ENCODE measurements at regions not wholly inside any gene's neighbourhood (a gene's known extent, or its start where the extent isn't known, plus 50 kb on each side); places are given as distances from the start of the nearest gene placed in this dataset.

- H3K27ac ChIP-seq (ENCODE audit: low read depth, low read length) = no peak overlapping the region
- peaks cover 13% of the 10 kb centered on the region for H3K4me1 ChIP-seq (ENCODE audit: insufficient read depth, low read length)
- no peaks in the 10 kb centered on the region for H3K9me3 ChIP-seq (ENCODE audit: insufficient read depth, low read depth, low read length)
- H3K27me3 ChIP-seq (ENCODE audit: insufficient read depth, low read length) = no peaks in the 10 kb centered on the region
- no peak overlapping the region for H3K4me3 ChIP-seq (ENCODE audit: low read length)
- H3K36me3 ChIP-seq (ENCODE audit: insufficient read depth, low read length) = no peaks in the 10 kb centered on the region
- WGBS = 93% methylated on average over 5 of the region's 5 CpGs
- no peak overlapping the region for H3K9ac ChIP-seq (ENCODE audit: low read depth, low read length)
Observed at GRCh38 chr6:19303383-19303782, 533.8 kb upstream of the ID4 start.

DNA sequence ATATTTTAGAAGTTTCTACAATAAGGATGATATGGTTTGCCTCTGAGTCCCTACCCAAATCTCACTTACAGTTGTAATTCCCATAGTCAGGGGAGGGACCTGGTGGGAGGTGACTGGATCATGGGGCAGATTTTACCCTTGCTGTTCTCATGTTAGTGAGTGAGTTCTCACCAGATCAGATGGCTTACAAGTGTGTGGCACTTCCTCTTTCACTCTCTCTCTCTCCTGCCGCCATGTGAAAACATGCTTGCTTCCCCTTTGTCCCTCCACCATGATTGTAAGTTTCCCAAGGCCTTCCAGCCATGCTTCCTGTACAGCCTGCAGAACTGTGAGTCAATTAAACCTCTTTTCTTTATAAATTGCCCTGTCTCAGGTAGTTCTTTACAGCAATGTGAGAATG is 527.5 kb upstream of the ID4 start:
- Histone ChIP-seq H3K9ac (ENCODE audit: low read depth, low read length) (no peak overlapping the region), H3K27me3 (ENCODE audit: insufficient read depth, low read length) (peaks cover 19% of the 10 kb centered on the region; the same call in 1 of the 2 replicates)

GRCh38 chr6:19311786-19312185 is 525.4 kb upstream of the ID4 start:
- 7% methylated on average over 3 of the region's 3 CpGs for WGBS
- peaks cover 20% of the 10 kb centered on the region for H3K4me1 ChIP-seq (ENCODE audit: insufficient read depth, low read length)
- H3K36me3 ChIP-seq (ENCODE audit: insufficient read depth, low read length) = no peaks in the 10 kb centered on the region
- H3K27ac ChIP-seq (ENCODE audit: low read depth, low read length) = peak overlapping the region; percentile 83
- no peaks in the 10 kb centered on the region; the same call in 1 of the 2 replicates for H3K9me3 ChIP-seq (ENCODE audit: insufficient read depth, low read depth, low read length)
- H3K9ac ChIP-seq (ENCODE audit: low read depth, low read length) = peak overlapping the region; percentile 45; the same call in 1 of the 2 replicates
- peaks cover 29% of the 10 kb centered on the region; the same call in 1 of the 2 replicates for H3K27me3 ChIP-seq (ENCODE audit: insufficient read depth, low read length)
- peak overlapping the region; percentile 34 for H3K4me3 ChIP-seq (ENCODE audit: low read length)

More for the DNA sequence above, 527.5 kb upstream of the ID4 start:
- Histone ChIP-seq H3K4me1 (ENCODE audit: insufficient read depth, low read length) (peaks cover 20% of the 10 kb centered on the region), H3K4me3 (ENCODE audit: low read length) (no peak overlapping the region), H3K9me3 (ENCODE audit: insufficient read depth, low read depth, low read length) (no peaks in the 10 kb centered on the region; the same call in 1 of the 2 replicates), H3K27ac (ENCODE audit: low read depth, low read length) (no peak overlapping the region), H3K36me3 (ENCODE audit: insufficient read depth, low read length) (no peaks in the 10 kb centered on the region)
- WGBS = 90% methylated on average over 1 of the region's 1 CpG

- H3K27ac ChIP-seq (ENCODE audit: low read depth, low read length) = peak overlapping the region; percentile 83
- H3K9ac ChIP-seq (ENCODE audit: low read depth, low read length) = peak overlapping the region; percentile 45; the same call in 1 of the 2 replicates
- WGBS = 0% methylated on average over 5 of the region's 5 CpGs
- no peaks in the 10 kb centered on the region; the same call in 1 of the 2 replicates for H3K9me3 ChIP-seq (ENCODE audit: insufficient read depth, low read depth, low read length)
- peaks cover 29% of the 10 kb centered on the region; the same call in 1 of the 2 replicates for H3K27me3 ChIP-seq (ENCODE audit: insufficient read depth, low read length)
- H3K4me1 ChIP-seq (ENCODE audit: insufficient read depth, low read length) = peaks cover 20% of the 10 kb centered on the region
- peak overlapping the region; percentile 34 for H3K4me3 ChIP-seq (ENCODE audit: low read length)
- no peaks in the 10 kb centered on the region for H3K36me3 ChIP-seq (ENCODE audit: insufficient read depth, low read length)
Observed at GRCh38 chr6:19312241-19312978, 524.8 kb upstream of the ID4 start.

DNA sequence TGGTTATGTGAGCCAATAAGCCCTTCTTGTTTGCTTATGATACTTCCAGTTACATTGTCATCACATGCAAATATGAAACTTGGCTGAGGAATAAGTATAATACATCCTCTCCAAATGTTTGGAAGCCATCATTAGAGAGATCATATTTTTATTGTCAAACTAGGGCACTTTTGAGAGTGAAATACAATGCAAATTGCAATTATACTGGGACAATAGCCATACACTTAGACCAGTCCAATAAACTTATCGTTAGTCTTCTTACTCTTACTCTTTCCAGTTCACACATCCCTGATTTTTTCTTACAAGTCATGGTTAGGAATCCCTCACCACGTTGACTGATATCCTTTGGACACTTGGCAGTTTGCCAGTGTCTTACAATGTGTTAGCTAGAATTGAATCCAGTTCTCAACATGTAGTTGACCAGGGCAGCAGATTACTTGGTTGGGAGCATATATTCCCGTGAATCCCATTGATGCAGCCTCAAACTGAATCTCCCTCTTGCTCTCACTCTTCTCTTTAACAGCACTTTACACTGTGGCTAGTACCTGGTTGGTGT is 519.7 kb upstream of the ID4 start:
- no peaks in the 10 kb centered on the region for H3K9me3 ChIP-seq (ENCODE audit: insufficient read depth, low read depth, low read length)
- no peaks in the 10 kb centered on the region for H3K36me3 ChIP-seq (ENCODE audit: insufficient read depth, low read length)
- WGBS = 89% methylated on average over 3 of the region's 3 CpGs
- no peak overlapping the region for H3K9ac ChIP-seq (ENCODE audit: low read depth, low read length)
- H3K4me3 ChIP-seq (ENCODE audit: low read length) = no peak overlapping the region
- H3K4me1 ChIP-seq (ENCODE audit: insufficient read depth, low read length) = peaks cover 7% of the 10 kb centered on the region; the same call in 1 of the 2 replicates
- H3K27ac ChIP-seq (ENCODE audit: low read depth, low read length) = no peak overlapping the region
- peaks cover 21% of the 10 kb centered on the region; the same call in 1 of the 2 replicates for H3K27me3 ChIP-seq (ENCODE audit: insufficient read depth, low read length)

DNA sequence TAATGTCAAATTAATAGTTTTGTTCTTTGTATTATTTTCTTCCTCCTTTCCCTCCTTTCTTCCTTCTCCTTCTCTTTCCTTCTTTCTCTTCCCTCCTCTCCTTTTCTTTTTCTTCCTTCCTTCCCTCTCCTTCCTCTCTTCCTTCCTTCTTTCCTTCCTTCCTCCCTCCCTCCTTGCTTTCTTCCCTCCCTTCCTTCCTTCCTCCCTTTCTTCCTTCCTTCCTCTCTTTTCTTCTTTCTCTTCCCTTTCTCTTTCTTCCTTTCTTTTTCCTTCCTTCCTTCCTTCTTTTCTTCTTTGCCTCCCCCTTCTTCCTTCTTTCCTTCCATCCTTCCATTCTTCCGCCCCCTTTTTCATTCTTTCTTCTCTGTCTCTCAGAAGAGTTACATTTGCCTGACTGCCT is 518.2 kb upstream of the ID4 start:
- H3K4me1 ChIP-seq (ENCODE audit: insufficient read depth, low read length) = peaks cover 2% of the 10 kb centered on the region; the same call in 1 of the 2 replicates
- H3K4me3 ChIP-seq (ENCODE audit: low read length) = no peak overlapping the region
- no peak overlapping the region for H3K9ac ChIP-seq (ENCODE audit: low read depth, low read length)
- H3K9me3 ChIP-seq (ENCODE audit: insufficient read depth, low read depth, low read length) = no peaks in the 10 kb centered on the region
- 89% methylated on average over 1 of the region's 1 CpG for WGBS
- H3K27ac ChIP-seq (ENCODE audit: low read depth, low read length) = no peak overlapping the region
- H3K27me3 ChIP-seq (ENCODE audit: insufficient read depth, low read length) = peaks cover 16% of the 10 kb centered on the region; the same call in 1 of the 2 replicates
- H3K36me3 ChIP-seq (ENCODE audit: insufficient read depth, low read length) = no peaks in the 10 kb centered on the region

- H3K4me3 ChIP-seq (ENCODE audit: low read length) = no peak overlapping the region
- H3K9ac ChIP-seq (ENCODE audit: low read depth, low read length) = no peak overlapping the region
- H3K27me3 ChIP-seq (ENCODE audit: insufficient read depth, low read length) = peaks cover 4% of the 10 kb centered on the region; the same call in 1 of the 2 replicates
- no peaks in the 10 kb centered on the region for H3K9me3 ChIP-seq (ENCODE audit: insufficient read depth, low read depth, low read length)
- H3K27ac ChIP-seq (ENCODE audit: low read depth, low read length) = no peak overlapping the region
- H3K4me1 ChIP-seq (ENCODE audit: insufficient read depth, low read length) = peaks cover 2% of the 10 kb centered on the region; the same call in 1 of the 2 replicates
- no peaks in the 10 kb centered on the region for H3K36me3 ChIP-seq (ENCODE audit: insufficient read depth, low read length)
- 72% methylated on average over 3 of the region's 3 CpGs for WGBS
Observed at GRCh38 chr6:19320111-19320581, 517.0 kb upstream of the ID4 start.

- Histone ChIP-seq H3K27me3 (ENCODE audit: insufficient read depth, low read length) (peaks cover 4% of the 10 kb centered on the region; the same call in 1 of the 2 replicates), H3K4me1 (ENCODE audit: insufficient read depth, low read length) (peaks cover 19% of the 10 kb centered on the region), H3K27ac (ENCODE audit: low read depth, low read length) (no peak overlapping the region), H3K9me3 (ENCODE audit: insufficient read depth, low read depth, low read length) (no peaks in the 10 kb centered on the region), H3K4me3 (ENCODE audit: low read length) (no peak overlapping the region), H3K9ac (ENCODE audit: low read depth, low read length) (no peak overlapping the region), H3K36me3 (ENCODE audit: insufficient read depth, low read length) (no peaks in the 10 kb centered on the region)
- 100% methylated on average over 5 of the region's 5 CpGs for WGBS
Observed at GRCh38 chr6:19322691-19323485, 514.3 kb upstream of the ID4 start.

DNA sequence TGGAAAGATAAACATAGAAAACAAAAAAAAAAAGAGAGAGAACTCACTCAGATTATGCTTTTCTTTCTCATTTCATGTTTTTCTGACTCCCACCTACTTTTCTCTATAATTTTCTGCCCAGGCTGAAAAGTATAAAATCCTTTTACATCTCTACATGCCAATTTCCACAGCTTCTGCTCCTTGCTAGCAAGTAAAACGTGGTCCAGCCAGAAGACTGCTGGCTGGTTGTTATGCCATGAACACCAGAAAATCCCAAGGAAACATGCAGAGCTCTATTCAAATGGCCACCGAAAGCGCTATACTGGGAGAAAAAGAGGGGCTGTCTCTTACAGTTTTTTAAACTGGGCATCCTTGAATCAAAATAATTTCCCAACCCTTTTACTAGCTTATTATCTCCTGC is 512.8 kb upstream of the ID4 start:
- Histone ChIP-seq H3K4me3 (ENCODE audit: low read length) (no peak overlapping the region), H3K27ac (ENCODE audit: low read depth, low read length) (no peak overlapping the region), H3K4me1 (ENCODE audit: insufficient read depth, low read length) (peaks cover 30% of the 10 kb centered on the region), H3K27me3 (ENCODE audit: insufficient read depth, low read length) (0 out of 2 replicates have a peak, but pooled peaks cover 4% of the 10 kb centered on the region), H3K36me3 (ENCODE audit: insufficient read depth, low read length) (no peaks in the 10 kb centered on the region), H3K9me3 (ENCODE audit: insufficient read depth, low read depth, low read length) (no peaks in the 10 kb centered on the region), H3K9ac (ENCODE audit: low read depth, low read length) (no peak overlapping the region)
- WGBS = 88% methylated on average over 3 of the region's 3 CpGs

DNA sequence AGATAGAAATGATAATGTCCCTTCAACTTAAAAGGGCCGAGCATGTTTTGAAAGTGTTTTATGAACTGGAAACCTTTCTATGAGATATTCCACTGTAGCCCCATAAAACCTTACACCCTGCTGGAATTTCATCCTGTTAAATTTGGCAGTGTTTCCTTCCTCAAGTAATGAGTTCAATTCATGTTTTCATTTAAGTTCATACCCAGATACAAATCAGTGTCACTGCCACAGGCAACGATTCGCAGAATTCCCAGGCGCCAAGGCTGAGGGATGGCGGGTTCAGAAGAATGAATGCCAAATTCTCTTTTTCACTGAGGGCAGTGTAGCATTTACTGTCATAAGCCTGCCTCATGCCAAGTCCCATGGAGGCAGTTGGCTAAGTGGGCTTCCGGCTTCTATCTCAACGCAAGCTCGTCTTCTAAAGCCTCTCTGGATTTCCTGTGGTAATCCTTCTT is 511.8 kb upstream of the ID4 start:
- H3K4me3 ChIP-seq (ENCODE audit: low read length) = no peak overlapping the region
- H3K4me1 ChIP-seq (ENCODE audit: insufficient read depth, low read length) = peaks cover 28% of the 10 kb centered on the region
- H3K27me3 ChIP-seq (ENCODE audit: insufficient read depth, low read length) = 0 out of 2 replicates have a peak, but pooled peaks cover 4% of the 10 kb centered on the region
- 96% methylated on average over 8 of the region's 8 CpGs for WGBS
- H3K36me3 ChIP-seq (ENCODE audit: insufficient read depth, low read length) = no peaks in the 10 kb centered on the region
- H3K9me3 ChIP-seq (ENCODE audit: insufficient read depth, low read depth, low read length) = no peaks in the 10 kb centered on the region
- H3K9ac ChIP-seq (ENCODE audit: low read depth, low read length) = no peak overlapping the region
- no peak overlapping the region for H3K27ac ChIP-seq (ENCODE audit: low read depth, low read length)

All from HUES64 (cell line).